Activated CD8-positive, alpha-beta T cell treated with anti-CD3 and anti-CD28 coated beads for 36 hours (primary cell): ENCODE measurements at regions not wholly inside any gene's neighbourhood (a gene's known extent, or its start where the extent isn't known, plus 50 kb on each side); places are given as distances from the start of the nearest gene placed in this dataset.

Source experiments
- ATAC-seq: fragments of 200-7000 bp; cut with Tn5 transposase; one replicate; pipeline ENCODE4 v1.10.0; 2021; ENCODE audit warnings: mild to moderate bottlenecking, moderate library complexity
- CTCF ChIA-PET: fragments of 350-600 bp; sonication (Branson Sonifier 250); formaldehyde crosslinking; loops from one replicate; lab custom pipeline; 2021; ENCODE audit warnings: antibody characterized with exemption; lab: Charles Lee
- POLR2A ChIA-PET: fragments of 350-600 bp; sonication (Branson Sonifier 250); formaldehyde crosslinking; loops from one replicate; lab custom pipeline; 2021; ENCODE audit warnings: antibody characterized with exemption; lab: Charles Lee
- DNase-seq: peaks from one replicate; pipeline ENCODE4 v3.0.0-alpha.2; 2020
- H3K27ac Mint-ChIP-seq: one replicate; pipeline ENCODE4 v1.8.0; 2021; ENCODE audit warnings: mild to moderate bottlenecking, mixed read lengths
- H3K27me3 Mint-ChIP-seq: one replicate; pipeline ENCODE4 v1.8.0; 2021; ENCODE audit warnings: mixed read lengths
- H3K36me3 Mint-ChIP-seq: one replicate; pipeline ENCODE4 v1.8.0; 2021; ENCODE audit warnings: low read depth, mixed read lengths
- H3K4me1 Mint-ChIP-seq: one replicate; pipeline ENCODE4 v1.8.0; 2021; ENCODE audit warnings: low read depth, mixed read lengths
- H3K4me3 Mint-ChIP-seq: one replicate; pipeline ENCODE4 v1.8.0; 2021; ENCODE audit warnings: mild to moderate bottlenecking, moderate library complexity, mixed read lengths
- H3K9me3 Mint-ChIP-seq: one replicate; pipeline ENCODE4 v1.8.0; 2021; ENCODE audit warnings: mixed read lengths
- intact Hi-C: fragments of 100-400 bp; cut with micrococcal nuclease; formaldehyde crosslinking; loops from one replicate; pipeline ENCODE4 v1.10.0; 2022
- TF ChIP-seq, protein P1 (sequence below): fragments of 200-600 bp; IDR thresholded peaks from one replicate; pipeline ENCODE4 v1.8.0; 2022; ENCODE audit warnings: antibody characterized with exemption, mild to moderate bottlenecking

DNA sequence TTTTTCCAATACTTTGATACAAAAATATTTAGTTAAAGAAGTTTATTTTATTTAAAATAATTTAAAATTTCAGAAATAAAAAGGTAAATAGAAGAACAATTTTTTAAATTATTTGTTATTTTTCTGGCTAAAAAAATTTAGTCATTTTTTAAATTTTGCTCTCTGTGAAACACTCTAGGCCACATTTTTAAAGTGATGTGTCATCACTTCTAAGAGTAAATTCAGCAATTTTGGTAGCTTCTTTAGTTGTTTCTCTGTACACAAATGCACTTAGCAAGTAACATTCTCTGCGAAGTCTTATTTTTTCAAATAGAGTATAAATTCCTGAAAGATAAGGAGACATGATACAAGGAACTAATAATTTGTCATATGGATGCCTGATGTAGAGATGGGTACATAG is 760.0 kb upstream of the PRMT6 start:
- Mint-ChIP-seq H3K36me3 (no peaks in the 10 kb centered on the region), H3K27me3 (no peaks in the 10 kb centered on the region), H3K4me1 (no peaks in the 10 kb centered on the region), H3K4me3 (no peak overlapping the region), H3K9me3 (peaks cover 12% of the 10 kb centered on the region), H3K27ac (no peak overlapping the region)
- ATAC-seq, result no peak
- ChIA-PET POLR2A (no interaction called here), CTCF (no interaction called here)
- no peak for DNase-seq
- intact Hi-C loops, result no loop called here
- TF ChIP-seq, protein P1, sequence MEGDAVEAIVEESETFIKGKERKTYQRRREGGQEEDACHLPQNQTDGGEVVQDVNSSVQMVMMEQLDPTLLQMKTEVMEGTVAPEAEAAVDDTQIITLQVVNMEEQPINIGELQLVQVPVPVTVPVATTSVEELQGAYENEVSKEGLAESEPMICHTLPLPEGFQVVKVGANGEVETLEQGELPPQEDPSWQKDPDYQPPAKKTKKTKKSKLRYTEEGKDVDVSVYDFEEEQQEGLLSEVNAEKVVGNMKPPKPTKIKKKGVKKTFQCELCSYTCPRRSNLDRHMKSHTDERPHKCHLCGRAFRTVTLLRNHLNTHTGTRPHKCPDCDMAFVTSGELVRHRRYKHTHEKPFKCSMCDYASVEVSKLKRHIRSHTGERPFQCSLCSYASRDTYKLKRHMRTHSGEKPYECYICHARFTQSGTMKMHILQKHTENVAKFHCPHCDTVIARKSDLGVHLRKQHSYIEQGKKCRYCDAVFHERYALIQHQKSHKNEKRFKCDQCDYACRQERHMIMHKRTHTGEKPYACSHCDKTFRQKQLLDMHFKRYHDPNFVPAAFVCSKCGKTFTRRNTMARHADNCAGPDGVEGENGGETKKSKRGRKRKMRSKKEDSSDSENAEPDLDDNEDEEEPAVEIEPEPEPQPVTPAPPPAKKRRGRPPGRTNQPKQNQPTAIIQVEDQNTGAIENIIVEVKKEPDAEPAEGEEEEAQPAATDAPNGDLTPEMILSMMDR, result no peak

DNA sequence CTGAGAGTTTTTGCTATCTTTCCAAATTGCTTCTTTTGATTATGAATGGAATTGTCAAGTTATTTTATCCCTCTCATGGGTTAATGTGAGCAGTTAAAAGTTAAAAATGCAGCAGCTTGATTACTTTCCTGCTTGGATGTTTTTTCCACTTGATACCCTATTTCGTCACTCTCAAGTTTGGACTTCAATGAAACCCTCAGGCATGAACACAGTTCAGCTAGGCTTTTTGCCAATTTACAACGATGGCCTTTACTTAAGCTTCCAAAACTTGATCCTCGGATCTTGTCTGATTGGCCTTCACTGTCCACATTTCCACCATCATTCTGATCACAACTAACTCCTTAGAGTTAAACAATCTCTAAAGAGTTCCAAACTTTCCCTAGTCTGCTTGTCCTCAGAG is 752.4 kb upstream of the PRMT6 start:
- Mint-ChIP-seq H3K4me3 (no peak overlapping the region), H3K27me3 (no peaks in the 10 kb centered on the region), H3K27ac (no peak overlapping the region), H3K9me3 (peaks cover 23% of the 10 kb centered on the region), H3K36me3 (no peaks in the 10 kb centered on the region), H3K4me1 (no peaks in the 10 kb centered on the region)
- ATAC-seq (no peak), DNase-seq (no peak)
- POLR2A ChIA-PET, result no interaction called here
- intact Hi-C loops, result no loop called here
- TF ChIP-seq, protein P1, result no peak
- CTCF ChIA-PET, result no interaction called here

DNA sequence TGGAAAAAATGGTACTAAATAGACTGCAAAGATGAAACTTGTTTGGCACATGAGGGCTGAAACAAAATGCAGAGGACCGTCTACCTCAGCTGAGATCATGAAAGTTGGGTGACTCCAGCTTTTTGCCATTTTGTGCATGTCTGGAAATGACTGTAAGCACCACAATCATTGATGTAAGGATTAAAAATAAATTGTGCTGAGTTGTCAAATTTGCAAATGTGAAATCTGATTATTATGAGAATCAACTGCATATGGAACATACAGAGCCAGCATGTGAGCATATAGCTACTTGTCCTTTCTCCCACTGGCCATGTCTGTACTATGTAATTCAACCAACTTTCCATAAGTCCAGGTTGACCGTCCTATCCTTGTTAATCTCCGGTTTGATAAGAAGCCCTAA is 736.9 kb upstream of the PRMT6 start:
- ChIA-PET POLR2A (no interaction called here), CTCF (no interaction called here)
- Mint-ChIP-seq H3K27me3 (no peaks in the 10 kb centered on the region), H3K36me3 (no peaks in the 10 kb centered on the region), H3K4me1 (no peaks in the 10 kb centered on the region), H3K27ac (no peak overlapping the region), H3K4me3 (no peak overlapping the region), H3K9me3 (peaks cover 3% of the 10 kb centered on the region)
- no peak for DNase-seq
- TF ChIP-seq, protein P1, result no peak
- no peak for ATAC-seq
- intact Hi-C loops, result no loop called here

DNA sequence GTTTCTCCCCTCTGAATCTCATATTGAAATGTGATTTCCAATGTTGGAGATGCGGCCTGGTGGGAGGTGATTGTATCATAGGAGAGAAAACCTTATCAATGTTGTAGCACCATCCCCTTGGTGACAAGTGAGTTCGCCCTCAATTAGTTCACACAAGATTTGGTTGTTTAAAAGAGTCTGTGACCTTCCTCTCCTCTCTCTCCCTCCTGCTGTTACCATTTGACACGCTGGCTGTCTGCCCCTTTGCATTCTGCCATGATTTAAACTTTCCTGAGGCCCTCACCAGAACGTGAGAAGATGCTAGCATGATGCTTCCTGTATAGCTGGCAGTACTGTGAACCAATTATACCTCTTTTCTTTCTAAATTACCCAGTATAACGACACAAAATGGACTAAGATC is 730.9 kb upstream of the PRMT6 start:
- ChIA-PET CTCF (no interaction called here), POLR2A (no interaction called here)
- H3K36me3 Mint-ChIP-seq, result no peaks in the 10 kb centered on the region
- ATAC-seq (no peak), DNase-seq (no peak)
- no peaks in the 10 kb centered on the region for H3K4me1 Mint-ChIP-seq
- peaks cover 3% of the 10 kb centered on the region for H3K9me3 Mint-ChIP-seq
- H3K27ac Mint-ChIP-seq, result no peak overlapping the region
- H3K4me3 Mint-ChIP-seq, result no peak overlapping the region
- H3K27me3 Mint-ChIP-seq, result no peaks in the 10 kb centered on the region
- TF ChIP-seq, protein P1, result no peak
- intact Hi-C loops, result no loop called here

DNA sequence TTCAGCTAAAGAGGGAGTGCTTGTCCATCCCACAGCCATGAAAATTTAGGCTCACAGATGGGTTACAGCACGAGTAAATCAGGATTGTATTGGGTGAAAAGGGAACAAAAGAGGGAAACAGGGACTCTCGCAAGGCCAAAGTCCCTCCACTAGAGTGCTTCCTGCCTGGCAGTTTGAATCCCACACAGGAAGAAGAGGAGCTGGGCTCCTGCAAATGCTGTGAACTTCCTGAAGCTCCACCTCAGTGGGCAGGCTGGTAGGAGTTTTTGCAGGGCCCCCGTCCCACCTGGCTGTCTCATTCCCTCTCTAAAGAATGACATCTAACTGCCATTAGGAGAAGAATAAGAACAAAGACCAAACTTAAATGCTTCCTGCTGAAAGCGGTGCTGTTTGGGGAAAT is 712.0 kb upstream of the PRMT6 start:
- H3K9me3 Mint-ChIP-seq, result peaks cover 9% of the 10 kb centered on the region
- no peaks in the 10 kb centered on the region for H3K36me3 Mint-ChIP-seq
- ATAC-seq, result no peak
- DNase-seq, result no peak
- POLR2A ChIA-PET, result no interaction called here
- H3K4me3 Mint-ChIP-seq, result no peak overlapping the region
- H3K4me1 Mint-ChIP-seq, result no peaks in the 10 kb centered on the region
- H3K27ac Mint-ChIP-seq, result no peak overlapping the region
- TF ChIP-seq, protein P1, result no peak
- CTCF ChIA-PET, result no interaction called here
- intact Hi-C loops, result no loop called here
- no peaks in the 10 kb centered on the region for H3K27me3 Mint-ChIP-seq
